CD4-positive, alpha-beta T cell treated with Interleukin-6 at 100 ng/mL for 8 hours (primary cell): ENCODE measurements at regions not wholly inside any gene's neighbourhood (a gene's known extent, or its start where the extent isn't known, plus 50 kb on each side); places are given as distances from the start of the nearest gene placed in this dataset.

Experiments
- DNase-seq: peaks from one replicate; pipeline ENCODE4 v3.0.0-alpha.2; 2020; ENCODE audit warnings: mixed read lengths, low spot score

DNA sequence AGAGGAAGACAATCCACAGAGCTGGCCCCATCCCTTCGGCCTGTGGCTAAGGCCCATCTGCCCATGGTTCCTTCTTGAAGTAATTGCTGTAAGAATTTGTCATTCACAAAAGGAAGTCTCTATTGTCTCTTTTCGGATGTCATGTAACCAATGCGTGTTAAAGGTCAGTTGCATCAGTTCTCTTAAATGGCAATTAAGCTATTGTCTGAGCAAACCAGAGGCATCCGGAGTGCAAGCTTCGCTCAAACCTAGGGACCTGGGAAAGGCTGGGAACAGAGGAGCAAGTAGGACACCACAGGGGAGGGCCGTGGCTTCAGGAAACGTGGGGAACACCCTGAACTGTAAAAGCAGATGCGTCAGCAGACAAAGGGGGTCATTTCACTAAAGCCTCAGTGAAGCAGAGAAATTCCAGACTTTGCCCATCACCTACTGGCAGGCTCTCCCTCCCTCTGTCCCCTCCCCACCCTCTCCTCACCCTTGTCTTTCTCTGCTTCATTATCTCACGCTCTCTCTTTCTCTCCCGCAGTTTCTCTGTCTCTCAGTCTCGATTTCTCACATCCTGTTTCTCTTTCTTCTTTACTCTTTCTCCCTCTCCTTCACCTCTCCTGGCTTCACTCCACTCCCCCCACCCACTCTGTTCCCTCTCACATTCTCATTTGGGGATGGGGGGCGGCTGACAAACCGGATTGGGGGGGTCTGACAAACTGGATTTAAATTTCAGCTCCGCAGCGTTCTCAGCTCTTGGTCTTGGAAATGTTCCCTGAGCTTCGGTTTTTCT lies 204.6 kb upstream of the TNP1 start:
- DNase-seq, result no peak

DNA sequence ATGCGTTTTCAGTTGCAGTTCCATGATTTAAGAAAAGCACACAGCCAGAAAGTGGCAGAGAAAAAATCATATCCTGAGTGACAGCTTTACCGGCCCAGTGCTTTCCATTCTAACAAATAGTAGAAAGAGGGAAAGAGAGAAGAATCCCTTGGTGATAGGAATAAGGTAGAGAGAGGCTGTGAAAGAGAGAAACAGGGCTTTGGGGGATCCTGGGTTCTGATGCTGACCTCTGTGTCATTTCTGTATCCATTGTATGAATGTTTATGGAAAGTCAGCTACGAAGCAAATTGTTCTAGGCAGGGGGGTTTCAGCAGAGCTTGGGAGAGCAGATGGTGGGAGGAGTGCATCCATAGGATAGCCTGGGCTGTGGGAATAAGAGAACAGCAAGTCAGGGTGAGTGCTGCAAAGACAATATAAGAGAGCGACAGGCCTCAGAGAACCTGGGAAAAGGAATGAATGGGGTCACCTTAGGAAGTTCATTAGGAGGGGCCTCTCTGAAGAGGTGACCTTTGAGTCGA lies 203.4 kb upstream of the TNP1 start:
- DNase-seq, result no peak

DNA sequence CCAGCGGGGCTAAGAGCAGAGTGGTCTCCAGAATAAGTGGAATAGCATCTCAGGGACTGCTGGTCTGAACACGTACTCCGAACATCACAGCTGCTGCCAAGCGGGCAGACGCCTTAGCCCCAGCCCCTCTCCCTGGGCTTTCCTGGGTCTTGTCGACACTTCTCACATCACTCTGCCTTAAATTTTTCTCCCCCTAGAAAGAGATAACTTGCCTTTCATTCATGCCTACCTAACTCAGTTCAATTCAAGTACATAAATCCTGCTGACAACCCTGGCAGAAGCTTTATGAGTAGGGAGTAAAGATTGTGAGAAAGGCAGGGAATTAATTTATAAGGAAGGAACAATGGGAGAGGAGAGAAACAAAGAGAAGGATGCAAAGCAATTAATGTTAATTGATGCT lies 202.9 kb upstream of the TNP1 start:
- no peak for DNase-seq

DNA sequence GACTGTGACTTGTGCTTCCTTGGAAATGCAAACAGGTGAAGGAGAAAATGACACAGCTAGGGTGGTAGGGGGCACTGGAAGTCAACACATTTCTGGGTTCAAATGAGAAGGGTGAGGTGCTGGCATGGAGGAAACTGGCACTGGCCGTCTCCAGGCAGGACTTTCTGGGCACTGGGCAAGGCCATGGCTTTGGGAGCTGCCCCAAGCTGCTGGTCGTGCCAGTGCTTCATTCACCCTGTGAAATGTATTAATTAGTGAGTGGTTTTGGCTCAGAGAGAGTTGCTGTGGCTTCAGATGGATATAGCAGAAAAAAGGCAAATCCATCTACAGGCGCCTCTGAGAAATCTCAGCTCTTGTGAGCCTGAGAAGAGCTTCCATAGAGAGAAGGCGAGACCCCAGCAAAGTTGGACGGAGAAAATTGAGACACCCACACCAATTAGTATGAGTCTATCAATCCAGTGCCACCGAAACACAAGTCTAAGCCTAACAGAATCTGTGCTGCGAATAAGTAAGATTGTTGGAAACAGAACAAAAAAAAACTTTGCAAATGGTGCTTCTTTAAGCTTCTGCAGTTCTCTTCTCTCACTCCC lies 202.1 kb upstream of the TNP1 start:
- DNase-seq, result no peak

GRCh38 chr2:217060951-217061547 lies 201.2 kb upstream of the TNP1 start:
- no peak for DNase-seq

DNA sequence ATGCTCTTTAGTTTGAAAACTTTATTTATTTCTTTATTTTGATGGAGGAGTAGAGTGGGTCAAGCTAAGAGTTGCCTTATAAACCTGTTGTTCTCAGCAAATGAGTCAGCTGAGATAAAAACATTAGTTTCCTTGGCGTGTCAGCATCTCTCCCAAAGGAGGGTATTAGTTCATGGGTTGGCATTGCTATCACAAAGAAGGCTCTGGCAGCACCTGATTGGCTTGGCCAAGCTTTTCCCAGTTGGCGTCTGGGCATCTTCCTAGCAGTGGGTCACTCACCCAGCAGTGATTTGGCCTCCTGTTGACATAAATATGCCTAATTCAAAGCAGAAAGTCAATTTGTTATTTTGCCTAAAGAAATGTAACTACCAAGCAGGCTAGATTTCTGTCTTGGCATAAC lies 200.7 kb upstream of the TNP1 start:
- no peak for DNase-seq

GRCh38 chr2:217058791-217059755 lies 199.2 kb upstream of the TNP1 start:
- no peak for DNase-seq

DNA sequence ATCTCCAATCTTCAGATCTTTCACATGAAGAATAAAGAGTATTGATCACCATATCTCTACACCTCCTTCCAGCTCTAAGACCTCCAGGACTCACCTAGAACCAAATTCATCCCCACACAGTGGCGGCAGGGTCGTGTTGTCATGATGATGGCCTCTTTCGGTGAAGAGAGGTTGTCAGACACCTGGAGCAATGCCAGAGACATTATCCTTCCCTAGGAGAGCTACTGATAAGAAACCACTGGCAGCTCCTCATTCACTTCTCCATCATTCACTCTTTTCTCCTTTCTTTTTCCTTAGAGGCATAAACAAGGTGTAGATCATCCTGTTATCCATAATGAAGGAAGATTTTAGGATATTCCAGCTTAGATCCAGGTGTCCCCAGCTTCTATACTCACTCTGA lies 197.9 kb upstream of the TNP1 start:
- no peak for DNase-seq

GRCh38 chr2:217055624-217056023 lies 195.8 kb upstream of the TNP1 start:
- no peak for DNase-seq

DNA sequence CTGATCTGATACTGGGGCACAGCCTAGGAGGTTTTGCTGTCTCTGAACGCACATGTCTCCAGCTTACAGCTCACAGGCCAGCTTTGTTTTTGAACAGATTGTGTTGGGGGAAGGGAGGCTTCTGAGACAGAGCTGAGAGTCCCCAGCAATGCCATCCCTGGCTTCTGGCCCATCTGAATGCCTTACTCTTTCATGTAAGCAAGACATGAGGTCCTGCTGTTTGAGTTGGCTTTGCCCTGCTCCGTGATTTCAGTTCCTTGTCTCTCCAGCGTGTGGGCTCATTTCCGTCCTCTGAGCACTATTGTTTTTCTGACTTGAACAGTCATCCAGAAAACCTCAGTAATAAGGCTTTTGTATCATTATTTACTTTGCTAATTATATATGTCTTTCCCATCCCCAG lies 194.9 kb upstream of the TNP1 start:
- no peak for DNase-seq

- no peak for DNase-seq
Observed at GRCh38 chr2:217052856-217053577, 193.2 kb upstream of the TNP1 start.

- no peak for DNase-seq
Observed at GRCh38 chr2:217051416-217051815, 191.6 kb upstream of the TNP1 start.

DNA sequence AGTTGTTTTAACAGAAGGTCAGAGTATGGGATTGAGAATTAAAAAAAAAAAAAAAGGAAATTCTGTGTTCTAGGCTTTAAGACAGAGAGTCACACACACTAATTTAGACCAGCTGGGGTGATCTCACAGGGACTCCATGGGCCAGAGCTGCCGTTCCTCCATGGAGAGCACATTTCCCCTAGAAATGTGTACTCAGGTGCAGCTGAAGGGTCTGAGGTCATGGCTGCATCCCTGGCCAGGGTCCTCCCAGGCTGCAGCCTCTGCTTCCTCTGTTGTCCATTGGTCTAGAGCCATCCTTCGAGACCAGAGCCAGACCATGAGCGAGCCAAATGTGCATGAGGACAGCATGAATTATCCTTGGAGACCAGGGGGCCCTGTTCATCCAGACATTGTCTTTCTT lies 190.1 kb upstream of the TNP1 start:
- no peak for DNase-seq

- DNase-seq, result no peak
Observed at GRCh38 chr2:217049422-217049821, 189.6 kb upstream of the TNP1 start.

GRCh38 chr2:217048730-217049129 lies 188.9 kb upstream of the TNP1 start:
- no peak for DNase-seq

DNA sequence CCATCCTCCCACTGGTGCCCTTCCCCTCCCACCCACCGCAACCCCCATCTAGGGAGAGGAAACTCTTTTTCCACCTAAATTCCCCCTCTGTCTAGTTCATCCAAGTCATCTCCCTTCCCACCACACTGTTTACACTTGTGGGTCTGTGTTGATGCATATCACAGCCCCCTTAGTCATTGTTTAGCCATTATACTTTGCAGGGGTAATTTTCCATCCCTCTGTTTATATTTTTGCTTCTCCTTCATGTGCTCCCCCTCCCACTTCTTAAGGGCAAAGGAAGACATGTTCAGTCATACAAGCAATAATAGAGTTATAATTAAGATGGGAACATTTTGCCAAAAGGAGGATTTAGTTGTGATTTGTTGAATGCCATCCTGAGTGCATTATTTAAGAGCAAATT lies 187.8 kb upstream of the TNP1 start:
- no peak for DNase-seq

- DNase-seq, result no peak
Observed at GRCh38 chr2:217047209-217047608, 187.3 kb upstream of the TNP1 start.

GRCh38 chr2:217045700-217046475 lies 186.0 kb upstream of the TNP1 start:
- DNase-seq, result no peak

DNA sequence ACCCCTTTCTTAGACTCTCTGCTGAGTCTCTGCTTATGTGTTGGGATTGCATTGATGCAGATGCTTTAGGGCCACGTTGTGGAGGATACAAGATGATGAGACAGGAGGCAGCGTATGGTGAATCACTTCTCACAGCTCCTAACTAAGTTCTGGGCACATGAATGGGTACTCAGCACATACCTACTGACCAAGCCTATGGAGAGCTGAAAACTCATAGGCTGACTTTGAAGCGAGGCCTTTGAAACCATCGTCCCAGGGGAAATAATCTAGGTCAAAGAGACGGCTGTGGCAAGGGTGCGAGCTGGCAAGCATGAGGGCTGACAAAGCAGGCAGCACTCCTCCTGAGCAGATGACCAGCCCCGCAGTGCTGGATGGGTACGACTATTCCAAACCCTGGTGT lies 180.2 kb upstream of the TNP1 start:
- DNase-seq, result no peak

GRCh38 chr2:217038001-217038400 lies 178.1 kb upstream of the TNP1 start:
- no peak for DNase-seq

DNA sequence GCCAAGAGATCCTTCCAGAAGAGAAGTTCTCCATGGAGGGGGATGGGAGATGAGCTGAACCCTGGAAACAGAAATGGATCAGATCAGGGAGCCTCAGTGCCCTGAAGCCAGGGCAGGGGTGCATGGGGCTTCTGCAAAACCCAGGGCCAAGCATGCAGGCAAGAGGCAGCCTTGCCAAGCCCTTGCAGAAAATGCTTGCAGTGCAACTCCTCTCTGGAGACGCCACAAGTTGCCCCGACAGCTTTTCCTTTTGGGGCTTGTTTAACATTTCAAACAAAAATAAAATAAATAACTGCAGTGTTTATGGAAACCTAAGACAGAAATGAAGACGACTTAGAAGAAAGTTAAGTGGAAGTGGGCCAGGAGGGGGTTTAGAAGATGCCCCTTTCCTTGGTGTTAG lies 177.5 kb upstream of the TNP1 start:
- DNase-seq, result no peak
